ENCODE measurements at regions not wholly inside any gene's neighbourhood (a gene's known extent, or its start where the extent isn't known, plus 50 kb on each side); places are given as distances from the start of the nearest gene placed in this dataset.

DNA sequence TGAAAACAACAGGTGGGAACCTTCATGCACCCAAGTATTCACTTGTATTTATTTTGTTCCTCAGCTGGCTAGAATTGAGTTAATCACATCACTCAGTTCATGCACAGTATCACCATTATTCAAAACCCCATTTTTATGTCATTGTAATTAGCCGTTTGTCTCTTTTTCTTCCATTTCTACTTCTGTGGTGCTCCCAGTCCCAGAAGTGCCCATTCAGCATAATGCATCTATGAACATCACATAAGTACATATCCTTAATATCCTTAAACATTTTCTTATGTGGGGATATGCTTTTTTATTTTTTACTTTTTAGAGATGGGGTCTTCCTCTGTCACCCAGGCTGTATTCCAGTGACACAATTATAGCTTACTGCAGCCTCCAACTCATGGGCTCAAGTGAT is 510.9 kb upstream of the MGMT start:
- intact Hi-C loops (cut with DNase I; ENCODE audit: low total_unique reads): no loop called here
- H3K9me3 ChIP-seq: no peaks in the 10 kb centered on the region
- H3K4me3 ChIP-seq: no peak overlapping the region
- no peaks in the 10 kb centered on the region for H3K4me1 ChIP-seq
- no peak for DNase-seq
- no peaks in the 10 kb centered on the region for H3K36me3 ChIP-seq
- H3K27ac ChIP-seq: no peak overlapping the region
- H3K27me3 ChIP-seq: no peaks in the 10 kb centered on the region
- no peak for TF ChIP-seq POLR2A (IDR thresholded peaks at IDR 0.05)
- TF ChIP-seq, protein P1, sequence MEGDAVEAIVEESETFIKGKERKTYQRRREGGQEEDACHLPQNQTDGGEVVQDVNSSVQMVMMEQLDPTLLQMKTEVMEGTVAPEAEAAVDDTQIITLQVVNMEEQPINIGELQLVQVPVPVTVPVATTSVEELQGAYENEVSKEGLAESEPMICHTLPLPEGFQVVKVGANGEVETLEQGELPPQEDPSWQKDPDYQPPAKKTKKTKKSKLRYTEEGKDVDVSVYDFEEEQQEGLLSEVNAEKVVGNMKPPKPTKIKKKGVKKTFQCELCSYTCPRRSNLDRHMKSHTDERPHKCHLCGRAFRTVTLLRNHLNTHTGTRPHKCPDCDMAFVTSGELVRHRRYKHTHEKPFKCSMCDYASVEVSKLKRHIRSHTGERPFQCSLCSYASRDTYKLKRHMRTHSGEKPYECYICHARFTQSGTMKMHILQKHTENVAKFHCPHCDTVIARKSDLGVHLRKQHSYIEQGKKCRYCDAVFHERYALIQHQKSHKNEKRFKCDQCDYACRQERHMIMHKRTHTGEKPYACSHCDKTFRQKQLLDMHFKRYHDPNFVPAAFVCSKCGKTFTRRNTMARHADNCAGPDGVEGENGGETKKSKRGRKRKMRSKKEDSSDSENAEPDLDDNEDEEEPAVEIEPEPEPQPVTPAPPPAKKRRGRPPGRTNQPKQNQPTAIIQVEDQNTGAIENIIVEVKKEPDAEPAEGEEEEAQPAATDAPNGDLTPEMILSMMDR (IDR thresholded peaks at IDR 0.05): no peak

DNA sequence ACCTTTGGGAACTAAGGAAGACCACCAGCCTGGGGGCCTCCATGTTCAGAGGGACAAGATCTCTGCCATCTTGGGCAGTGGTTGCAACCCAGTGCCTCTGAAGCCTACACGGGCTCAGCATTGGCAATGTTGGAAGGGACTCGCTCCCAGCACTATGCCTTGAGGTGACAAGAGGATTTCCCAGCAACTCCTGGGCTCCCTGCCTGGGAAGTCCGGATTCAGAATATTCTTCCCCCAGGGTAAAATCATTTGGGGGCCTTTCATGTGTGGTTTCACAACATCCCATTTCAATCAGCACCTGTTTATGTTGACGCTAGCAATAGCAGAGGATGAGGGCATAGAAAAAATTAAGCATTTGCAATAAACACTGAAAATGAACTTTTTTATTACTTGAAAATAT is 509.8 kb upstream of the MGMT start:
- H3K36me3 ChIP-seq: no peaks in the 10 kb centered on the region
- H3K27ac ChIP-seq: no peak overlapping the region
- no peak overlapping the region for H3K4me3 ChIP-seq
- DNase-seq: no peak
- TF ChIP-seq POLR2A (IDR thresholded peaks at IDR 0.05): no peak
- TF ChIP-seq, protein P1 (IDR thresholded peaks at IDR 0.05): no peak
- H3K9me3 ChIP-seq: no peaks in the 10 kb centered on the region
- no peaks in the 10 kb centered on the region for H3K4me1 ChIP-seq
- no peaks in the 10 kb centered on the region for H3K27me3 ChIP-seq
- intact Hi-C loops (cut with DNase I; ENCODE audit: low total_unique reads): no loop called here

DNA sequence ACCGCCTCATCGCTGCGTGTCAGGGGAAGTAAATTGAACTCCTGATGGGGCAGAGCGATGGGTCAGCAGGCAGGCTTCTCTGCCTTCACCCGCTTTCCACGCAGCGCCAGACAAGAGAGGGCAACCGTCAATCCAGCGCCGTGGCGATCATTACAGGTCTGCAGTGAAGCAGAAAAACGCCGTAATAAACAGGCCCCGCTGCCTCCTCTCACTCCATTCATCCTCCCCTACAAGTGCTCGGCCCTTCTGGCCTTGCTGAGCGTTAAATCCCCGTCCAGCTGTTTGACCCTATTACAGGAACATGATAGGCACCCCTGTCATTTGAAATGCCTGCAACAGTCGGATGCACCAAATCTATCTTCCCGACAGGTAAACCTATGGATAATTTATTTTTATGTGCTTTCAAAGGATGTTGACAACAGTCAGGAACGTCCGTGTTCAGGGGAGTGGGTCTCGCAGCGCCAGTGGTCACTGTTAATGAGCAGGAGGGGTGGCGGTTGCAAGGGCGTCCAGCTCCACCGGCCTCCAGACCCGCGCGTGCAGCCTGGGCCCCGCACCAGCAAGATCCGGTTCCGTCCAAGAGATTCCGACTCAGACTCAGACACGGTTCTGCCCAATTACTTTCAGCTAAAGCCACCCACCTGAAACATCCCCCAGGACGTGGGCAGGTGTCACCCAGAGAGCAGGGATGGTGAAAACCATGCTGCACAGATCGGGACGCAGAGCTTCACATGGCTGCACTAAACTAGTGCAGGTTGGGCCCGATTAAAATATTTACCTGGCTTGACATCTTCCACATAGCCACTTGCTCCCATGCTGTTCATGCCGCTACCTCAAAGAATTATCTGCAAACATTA is 508.0 kb upstream of the MGMT start:
- no peak overlapping the region for H3K27ac ChIP-seq
- H3K4me1 ChIP-seq: no peaks in the 10 kb centered on the region
- H3K4me3 ChIP-seq: no peak overlapping the region
- intact Hi-C loops (cut with DNase I; ENCODE audit: low total_unique reads): no loop called here
- DNase-seq: no peak
- TF ChIP-seq POLR2A (IDR thresholded peaks at IDR 0.05): no peak
- TF ChIP-seq, protein P1 (IDR thresholded peaks at IDR 0.05): no peak
- H3K9me3 ChIP-seq: no peaks in the 10 kb centered on the region
- H3K36me3 ChIP-seq: no peaks in the 10 kb centered on the region
- no peaks in the 10 kb centered on the region for H3K27me3 ChIP-seq

DNA sequence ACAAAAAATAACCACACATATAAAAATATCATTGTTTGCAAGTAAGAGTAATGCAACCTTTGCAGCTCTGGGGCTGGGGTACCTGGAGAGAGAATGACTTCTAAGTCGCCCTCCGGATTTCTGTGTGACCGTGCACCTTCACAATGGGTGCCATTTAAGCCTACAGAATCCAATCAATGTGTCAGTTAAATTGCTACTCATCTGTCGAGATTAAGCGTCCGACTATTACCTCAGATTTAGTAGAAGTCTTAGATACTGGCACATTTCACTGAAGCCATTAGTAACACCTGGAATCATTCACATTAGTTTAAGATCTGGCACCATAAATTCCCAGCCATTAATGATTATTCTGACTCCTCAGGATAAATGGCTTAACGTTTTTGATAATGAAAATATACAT is 507.3 kb upstream of the MGMT start:
- no peak overlapping the region for H3K27ac ChIP-seq
- H3K36me3 ChIP-seq: no peaks in the 10 kb centered on the region
- H3K4me3 ChIP-seq: no peak overlapping the region
- no peak for TF ChIP-seq POLR2A (IDR thresholded peaks at IDR 0.05)
- TF ChIP-seq, protein P1 (IDR thresholded peaks at IDR 0.05): no peak
- no peaks in the 10 kb centered on the region for H3K27me3 ChIP-seq
- intact Hi-C loops (cut with DNase I; ENCODE audit: low total_unique reads): no loop called here
- H3K4me1 ChIP-seq: no peaks in the 10 kb centered on the region
- DNase-seq: no peak
- H3K9me3 ChIP-seq: no peaks in the 10 kb centered on the region

DNA sequence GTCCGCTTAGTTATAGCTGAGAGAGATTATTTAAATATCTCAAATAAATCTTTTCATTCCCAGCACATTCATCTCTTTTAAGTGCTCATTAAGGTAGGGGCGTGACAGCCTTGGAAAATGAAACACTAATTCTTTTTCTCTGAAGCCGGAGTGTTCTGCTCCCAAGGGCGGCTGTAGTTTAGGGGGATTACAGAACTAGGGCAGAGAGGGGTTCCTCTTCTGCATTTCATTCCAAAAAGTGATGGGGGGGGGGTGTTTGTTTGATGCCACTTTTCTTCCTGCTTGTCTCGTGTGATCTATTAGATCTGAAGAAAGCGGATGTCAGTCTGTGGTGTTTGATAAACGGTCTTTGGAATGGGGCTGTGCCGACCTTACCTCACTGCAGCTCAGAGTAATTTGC is 506.5 kb upstream of the MGMT start:
- intact Hi-C loops (cut with DNase I; ENCODE audit: low total_unique reads): no loop called here
- TF ChIP-seq POLR2A (IDR thresholded peaks at IDR 0.05): no peak
- TF ChIP-seq, protein P1 (IDR thresholded peaks at IDR 0.05): no peak
- no peaks in the 10 kb centered on the region for H3K36me3 ChIP-seq

More for the DNA sequence above, 506.5 kb upstream of the MGMT start:
- Histone ChIP-seq H3K27me3 (no peaks in the 10 kb centered on the region), H3K4me1 (no peaks in the 10 kb centered on the region), H3K9me3 (no peaks in the 10 kb centered on the region), H3K4me3 (no peak overlapping the region), H3K27ac (no peak overlapping the region)
- no peak for DNase-seq

All from uterus (tissue), 3 donors.